DND-41 (cell line): ENCODE measurements at regions not wholly inside any gene's neighbourhood (a gene's known extent, or its start where the extent isn't known, plus 50 kb on each side); places are given as distances from the start of the nearest gene placed in this dataset.

Experiments used
- CTCF ChIP-seq: IDR thresholded peaks from 2 replicates; pipeline ENCODE4 v1.5.1; 2012; ENCODE audit warnings: borderline replicate concordance, low read length, moderate library complexity, mild to moderate bottlenecking; ENCODE audit not compliant: poor library complexity, severe bottlenecking; ENCODE audit errors: extremely low read depth
- EZH2 ChIP-seq: IDR thresholded peaks from 3 replicates; pipeline ENCODE4 v1.6.1; 2012; ENCODE audit warnings: borderline replicate concordance, low read depth, mild to moderate bottlenecking, moderate library complexity, low read length, inconsistent platforms; ENCODE audit not compliant: severe bottlenecking

- no peak for TF ChIP-seq CTCF
- TF ChIP-seq EZH2, result no peak
Measured at GRCh38 chr4:157791236-157791635, 381.6 kb downstream of the GASK1B start.
